ENCODE measurements at regions not wholly inside any gene's neighbourhood (a gene's known extent, or its start where the extent isn't known, plus 50 kb on each side); places are given as distances from the start of the nearest gene placed in this dataset.

GRCh38 chr13:21797736-21798135, 126.9 kb downstream of the FGF9 start:
- TF ChIP-seq POLR2AphosphoS5 (IDR thresholded peaks at IDR 0.05) (no peak), CTCF (IDR thresholded peaks at IDR 0.05) (no peak)
